GM12878 (cell line): ENCODE measurements at regions not wholly inside any gene's neighbourhood (a gene's known extent, or its start where the extent isn't known, plus 50 kb on each side); places are given as distances from the start of the nearest gene placed in this dataset.

ENCODE experiments used
- ATAC-seq: fragments of 200-7000 bp; cut with Tn5 transposase; 3 replicates; pipeline ENCODE4 v1.9.1; 2020; ENCODE audit warnings: mild to moderate bottlenecking, moderate library complexity
- BruUV-seq: library from RNA; stranded (reverse); fragments of 400-500 nt; replicated peaks from 2 replicates; lab custom pipeline; 2021; lab: Mats Ljungman, UMichigan
- CTCF ChIA-PET: fragments of 300-600 bp; sonication (Branson Sonifier 250); formaldehyde crosslinking; extraction: SDS; loops from one replicate; lab custom pipeline; 2021; ENCODE audit warnings: inconsistent platforms; lab: Yijun Ruan, JAX
- POLR2A ChIA-PET: fragments of 350-600 bp; formaldehyde crosslinking; extraction: SDS; loops from one replicate; lab custom pipeline; 2021; ENCODE audit warnings: inconsistent platforms; lab: Charles Lee
- RAD21 ChIA-PET: fragments of 300-600 bp; sonication (Branson Sonifier 250); formaldehyde crosslinking; loops from one replicate; lab custom pipeline; 2023; ENCODE audit warnings: antibody characterized with exemption; ENCODE audit not compliant: unreplicated experiment; lab: Charles Lee
- SMC1A ChIA-PET: fragments of 300-600 bp; sonication (Branson Sonifier 250); formaldehyde crosslinking; loops from one replicate; lab custom pipeline; 2023; ENCODE audit not compliant: unreplicated experiment, uncharacterized antibody; lab: Charles Lee
- DNase-seq: peaks from one replicate; pipeline ENCODE4 v3.0.0-alpha.2; 2011; ENCODE audit warnings: low read depth, low spot score
- FAIRE-seq: peaks from 3 replicates; lab custom pipeline; 2011; peaks lifted over from hg19 to GRCh38; lab: Jason Lieb, UNC
- H2AFZ ChIP-seq: 2 replicates; pipeline ENCODE4 v1.6.0; 2011; ENCODE audit warnings: low read depth, low read length, control low read depth; ENCODE audit not compliant: control insufficient read depth
- H3K27ac ChIP-seq: 2 replicates; pipeline ENCODE4 v1.5.1; 2011; ENCODE audit warnings: control low read depth; ENCODE audit not compliant: control insufficient read depth, insufficient read depth
- H3K27me3 ChIP-seq, 2 experiments: replicated peaks in 1 of 2; 2 replicates each; pipeline versions ENCODE4 v1.6.0 to v1.6.1; 2011; ENCODE audit warnings: low read length in 1 of 2; ENCODE audit not compliant: control insufficient read depth in 2 of 2, insufficient read depth in 2 of 2
- H3K36me3 ChIP-seq, 2 experiments: 2 replicates each; pipeline ENCODE4 v1.5.1; 2011; ENCODE audit warnings: low read length in 1 of 2; ENCODE audit not compliant: control insufficient read depth in 2 of 2, insufficient read depth in 2 of 2
- H3K4me1 ChIP-seq: 2 replicates; pipeline ENCODE4 v1.6.1; 2011; ENCODE audit warnings: mild to moderate bottlenecking, low read length, moderate library complexity, mixed read lengths; ENCODE audit not compliant: control insufficient read depth, insufficient read depth
- H3K4me2 ChIP-seq: 2 replicates; pipeline ENCODE4 v1.6.0; 2011; ENCODE audit warnings: control low read depth; ENCODE audit not compliant: control insufficient read depth, insufficient read depth
- H3K4me3 ChIP-seq: fragments of 200-600 bp; sonication (generic); 2 replicates; pipeline ENCODE4 v1.5.1; 2016
- H3K79me2 ChIP-seq: 2 replicates; pipeline ENCODE4 v1.6.0; 2011; ENCODE audit warnings: low read length; ENCODE audit not compliant: control insufficient read depth, insufficient read depth
- H3K9ac ChIP-seq: 2 replicates; pipeline ENCODE4 v1.8.0; 2011; ENCODE audit warnings: low read length, control low read depth, mixed read lengths; ENCODE audit not compliant: control insufficient read depth, insufficient read depth
- H3K9me3 ChIP-seq: replicated peaks from 3 replicates; pipeline ENCODE4 v1.5.1; 2011; ENCODE audit warnings: mild to moderate bottlenecking, low read length; ENCODE audit not compliant: control insufficient read depth, insufficient read depth
- H4K20me1 ChIP-seq: 2 replicates; pipeline ENCODE4 v1.6.0; 2011; ENCODE audit not compliant: control insufficient read depth, insufficient read depth
- CBX3 ChIP-seq: fragments of 200-600 bp; sonication (generic); IDR thresholded peaks from 2 replicates; pipeline ENCODE4 v1.6.1; 2016; ENCODE audit warnings: low read depth, borderline replicate concordance
- FOXK2 ChIP-seq: fragments of 450-650 bp; IDR thresholded peaks from 2 replicates; pipeline ENCODE4 v1.6.1; 2017; ENCODE audit warnings: mild to moderate bottlenecking, moderate library complexity
- IRF3 ChIP-seq: fragments of 450-650 bp; IDR thresholded peaks from 2 replicates; pipeline ENCODE4 v1.6.1; 2014; ENCODE audit warnings: mild to moderate bottlenecking
- IRF4 ChIP-seq: IDR thresholded peaks from 2 replicates; pipeline ENCODE4 v1.6.1; 2011; ENCODE audit warnings: low read depth, low read length
- RUNX3 ChIP-seq: IDR thresholded peaks from 2 replicates; pipeline ENCODE4 v1.6.1; 2012; ENCODE audit warnings: low read length, inconsistent platforms
- ZBED1 ChIP-seq: IDR thresholded peaks from 2 replicates; pipeline ENCODE4 v1.6.1; 2016; ENCODE audit warnings: borderline replicate concordance
- WGBS: methylation state at CpG from one replicate; pipeline ENCODE4 v1.1.6; 2016; ENCODE audit warnings: low lambda C conversion rate; ENCODE audit not compliant: insufficient replicate concordance, insufficient coverage; ENCODE audit errors: missing lambda C conversion rate; 5-methylcytosine and 5-hydroxymethylcytosine counted together
- in situ Hi-C: fragments of 300-500 bp; cut with MboI; formaldehyde crosslinking; loops from 9 replicates; pipeline ENCODE4 v1.14.3; 2018; ENCODE audit warnings: mixed read lengths
- intact Hi-C: fragments of 100-400 bp; cut with micrococcal nuclease; formaldehyde crosslinking; loops from one replicate; pipeline ENCODE4 v1.14.2; 2022; ENCODE audit not compliant: unreplicated experiment
- TF ChIP-seq, protein P1 (sequence below): IDR thresholded peaks from 2 replicates; pipeline ENCODE4 v1.6.1; 2012; ENCODE audit warnings: improper control_type of control experiment, low read depth, low read length; ENCODE audit not compliant: insufficient replicate concordance
- TF ChIP-seq, protein P2 (sequence below): fragments of 450-650 bp; formaldehyde crosslinking; IDR thresholded peaks from 2 replicates; pipeline ENCODE4 v1.4.0; 2022; ENCODE audit warnings: mild to moderate bottlenecking, moderate library complexity

GRCh38 chr1:238123201-238123600 lies 232.5 kb upstream of the ZP4 start (continued):
- TF ChIP-seq, protein P1, sequence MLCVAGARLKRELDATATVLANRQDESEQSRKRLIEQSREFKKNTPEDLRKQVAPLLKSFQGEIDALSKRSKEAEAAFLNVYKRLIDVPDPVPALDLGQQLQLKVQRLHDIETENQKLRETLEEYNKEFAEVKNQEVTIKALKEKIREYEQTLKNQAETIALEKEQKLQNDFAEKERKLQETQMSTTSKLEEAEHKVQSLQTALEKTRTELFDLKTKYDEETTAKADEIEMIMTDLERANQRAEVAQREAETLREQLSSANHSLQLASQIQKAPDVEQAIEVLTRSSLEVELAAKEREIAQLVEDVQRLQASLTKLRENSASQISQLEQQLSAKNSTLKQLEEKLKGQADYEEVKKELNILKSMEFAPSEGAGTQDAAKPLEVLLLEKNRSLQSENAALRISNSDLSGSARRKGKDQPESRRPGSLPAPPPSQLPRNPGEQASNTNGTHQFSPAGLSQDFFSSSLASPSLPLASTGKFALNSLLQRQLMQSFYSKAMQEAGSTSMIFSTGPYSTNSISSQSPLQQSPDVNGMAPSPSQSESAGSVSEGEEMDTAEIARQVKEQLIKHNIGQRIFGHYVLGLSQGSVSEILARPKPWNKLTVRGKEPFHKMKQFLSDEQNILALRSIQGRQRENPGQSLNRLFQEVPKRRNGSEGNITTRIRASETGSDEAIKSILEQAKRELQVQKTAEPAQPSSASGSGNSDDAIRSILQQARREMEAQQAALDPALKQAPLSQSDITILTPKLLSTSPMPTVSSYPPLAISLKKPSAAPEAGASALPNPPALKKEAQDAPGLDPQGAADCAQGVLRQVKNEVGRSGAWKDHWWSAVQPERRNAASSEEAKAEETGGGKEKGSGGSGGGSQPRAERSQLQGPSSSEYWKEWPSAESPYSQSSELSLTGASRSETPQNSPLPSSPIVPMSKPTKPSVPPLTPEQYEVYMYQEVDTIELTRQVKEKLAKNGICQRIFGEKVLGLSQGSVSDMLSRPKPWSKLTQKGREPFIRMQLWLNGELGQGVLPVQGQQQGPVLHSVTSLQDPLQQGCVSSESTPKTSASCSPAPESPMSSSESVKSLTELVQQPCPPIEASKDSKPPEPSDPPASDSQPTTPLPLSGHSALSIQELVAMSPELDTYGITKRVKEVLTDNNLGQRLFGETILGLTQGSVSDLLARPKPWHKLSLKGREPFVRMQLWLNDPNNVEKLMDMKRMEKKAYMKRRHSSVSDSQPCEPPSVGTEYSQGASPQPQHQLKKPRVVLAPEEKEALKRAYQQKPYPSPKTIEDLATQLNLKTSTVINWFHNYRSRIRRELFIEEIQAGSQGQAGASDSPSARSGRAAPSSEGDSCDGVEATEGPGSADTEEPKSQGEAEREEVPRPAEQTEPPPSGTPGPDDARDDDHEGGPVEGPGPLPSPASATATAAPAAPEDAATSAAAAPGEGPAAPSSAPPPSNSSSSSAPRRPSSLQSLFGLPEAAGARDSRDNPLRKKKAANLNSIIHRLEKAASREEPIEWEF: no peak
- TF ChIP-seq ZBED1: no peak

GRCh38 chr1:238119861-238120260 lies 229.1 kb upstream of the ZP4 start:
- BruUV-seq: no TSS peak
- no peak for TF ChIP-seq IRF4
- TF ChIP-seq, protein P2, sequence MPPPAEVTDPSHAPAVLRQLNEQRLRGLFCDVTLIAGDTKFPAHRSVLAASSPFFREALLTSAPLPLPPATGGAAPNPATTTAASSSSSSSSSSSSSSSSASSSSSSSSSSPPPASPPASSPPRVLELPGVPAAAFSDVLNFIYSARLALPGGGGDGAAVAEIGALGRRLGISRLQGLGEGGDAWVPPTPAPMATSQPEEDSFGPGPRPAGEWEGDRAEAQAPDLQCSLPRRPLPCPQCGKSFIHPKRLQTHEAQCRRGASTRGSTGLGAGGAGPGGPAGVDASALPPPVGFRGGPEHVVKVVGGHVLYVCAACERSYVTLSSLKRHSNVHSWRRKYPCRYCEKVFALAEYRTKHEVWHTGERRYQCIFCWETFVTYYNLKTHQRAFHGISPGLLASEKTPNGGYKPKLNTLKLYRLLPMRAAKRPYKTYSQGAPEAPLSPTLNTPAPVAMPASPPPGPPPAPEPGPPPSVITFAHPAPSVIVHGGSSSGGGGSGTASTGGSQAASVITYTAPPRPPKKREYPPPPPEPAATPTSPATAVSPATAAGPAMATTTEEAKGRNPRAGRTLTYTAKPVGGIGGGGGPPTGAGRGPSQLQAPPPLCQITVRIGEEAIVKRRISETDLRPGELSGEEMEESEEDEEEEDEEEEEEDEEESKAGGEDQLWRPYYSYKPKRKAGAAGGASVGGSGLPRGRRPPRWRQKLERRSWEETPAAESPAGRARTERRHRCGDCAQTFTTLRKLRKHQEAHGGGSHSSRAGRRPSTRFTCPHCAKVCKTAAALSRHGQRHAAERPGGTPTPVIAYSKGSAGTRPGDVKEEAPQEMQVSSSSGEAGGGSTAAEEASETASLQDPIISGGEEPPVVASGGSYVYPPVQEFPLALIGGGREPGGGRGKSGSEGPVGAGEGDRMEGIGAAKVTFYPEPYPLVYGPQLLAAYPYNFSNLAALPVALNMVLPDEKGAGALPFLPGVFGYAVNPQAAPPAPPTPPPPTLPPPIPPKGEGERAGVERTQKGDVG (CRISPR knock-in tag): no peak
- TF ChIP-seq CBX3: no peak
- no peak for TF ChIP-seq IRF3
- TF ChIP-seq RUNX3: no peak
- no peak for TF ChIP-seq FOXK2
- Histone ChIP-seq H3K79me2 (no peaks in the 10 kb centered on the region), H3K36me3 (no peaks in the 10 kb centered on the region), H3K27me3 (no peaks in the 10 kb centered on the region), H3K4me1 (no peaks in the 10 kb centered on the region), H3K4me2 (no peak overlapping the region), H3K27ac (no peak overlapping the region), H2AFZ (no peak overlapping the region), H3K4me3 (no peak overlapping the region), H3K9me3 (no peaks in the 10 kb centered on the region; the same call in 2 of the 3 replicates), H4K20me1 (no peaks in the 10 kb centered on the region), H3K9ac (no peak overlapping the region)
- ATAC-seq: no peak
- no peak for DNase-seq
- RAD21 ChIA-PET: interaction anchor here (0.6 to 1.9 kb wide), 7 partner anchors 16 to 256 kb away, joined by 3 to 6 read pairs (median 4); no protein-coding TSS in a partner anchor
- SMC1A ChIA-PET: interaction anchor here (0.8 to 1.9 kb wide), 5 partner anchors 9 to 115 kb away, joined by 3 to 15 read pairs (median 4); no protein-coding TSS in a partner anchor
- intact Hi-C loops: no loop called here
- POLR2A ChIA-PET: no interaction called here
- CTCF ChIA-PET: interaction anchor here (0.6 to 2.8 kb wide), 15 partner anchors 9 to 256 kb away, joined by 3 to 10 read pairs (median 4); no protein-coding TSS in a partner anchor
- WGBS: 0% methylated on average over 1 of the region's 1 CpG
- in situ Hi-C loops: no loop called here
- FAIRE-seq: no peak
